Activated CD8-positive, alpha-beta memory T cell treated with anti-CD3 and anti-CD28 coated beads for 48 hours (primary cell): ENCODE measurements at regions not wholly inside any gene's neighbourhood (a gene's known extent, or its start where the extent isn't known, plus 50 kb on each side); places are given as distances from the start of the nearest gene placed in this dataset.

Experiments
- DNase-seq, 3 experiments: peaks; one replicate each; pipeline ENCODE4 v3.0.0-alpha.2; 2020; ENCODE audit warnings: low read depth in 2 of 3, low spot score in 2 of 3

- no peak for DNase-seq
Measured at GRCh38 chr2:188129677-188130076, 162.0 kb upstream of the GULP1 start.

- DNase-seq: no peak
Measured at GRCh38 chr2:188130317-188130716, 161.4 kb upstream of the GULP1 start.

GRCh38 chr2:188131281-188131680 lies 160.4 kb upstream of the GULP1 start:
- DNase-seq: no peak

- no peak for DNase-seq
Measured at GRCh38 chr2:188132385-188132784, 159.3 kb upstream of the GULP1 start.

- DNase-seq: no peak
Measured at GRCh38 chr2:188134241-188134640, 157.4 kb upstream of the GULP1 start.

GRCh38 chr2:188138313-188138712 lies 153.4 kb upstream of the GULP1 start:
- DNase-seq: no peak

GRCh38 chr2:188142088-188142487 lies 149.6 kb upstream of the GULP1 start:
- DNase-seq: no peak

- DNase-seq: no peak
Measured at GRCh38 chr2:188142636-188143295, 148.9 kb upstream of the GULP1 start.

- DNase-seq: no peak
Measured at GRCh38 chr2:188145885-188146284, 145.8 kb upstream of the GULP1 start.

- no peak for DNase-seq
Measured at GRCh38 chr2:188146888-188147287, 144.8 kb upstream of the GULP1 start.

GRCh38 chr2:188151670-188152069 lies 140.0 kb upstream of the GULP1 start:
- no peak for DNase-seq

- DNase-seq: no peak
Measured at GRCh38 chr2:188158337-188159100, 133.2 kb upstream of the GULP1 start.

- DNase-seq: no peak
Measured at GRCh38 chr2:188159484-188159883, 132.2 kb upstream of the GULP1 start.

- DNase-seq: no peak
Measured at GRCh38 chr2:188170356-188170755, 121.3 kb upstream of the GULP1 start.

GRCh38 chr2:188176620-188177019 lies 115.1 kb upstream of the GULP1 start:
- DNase-seq: no peak

- DNase-seq: no peak
Measured at GRCh38 chr2:188181067-188181838, 110.4 kb upstream of the GULP1 start.

GRCh38 chr2:188181884-188182283 lies 109.8 kb upstream of the GULP1 start:
- no peak for DNase-seq

GRCh38 chr2:188187726-188188125 lies 103.9 kb upstream of the GULP1 start:
- no peak for DNase-seq

- DNase-seq: no peak
Measured at GRCh38 chr2:188189356-188189755, 102.3 kb upstream of the GULP1 start.

- DNase-seq: no peak
Measured at GRCh38 chr2:188193230-188193629, 98.4 kb upstream of the GULP1 start.

GRCh38 chr2:188196343-188197008 lies 95.2 kb upstream of the GULP1 start:
- no peak for DNase-seq
